HL-60 (cell line): ENCODE measurements at regions not wholly inside any gene's neighbourhood (a gene's known extent, or its start where the extent isn't known, plus 50 kb on each side); places are given as distances from the start of the nearest gene placed in this dataset.

Experiments
- CTCF ChIP-seq: IDR thresholded peaks from one replicate; pipeline ENCODE4 v1.5.1; 2011; ENCODE audit warnings: low read length, control low read depth, inconsistent platforms; ENCODE audit not compliant: insufficient read depth
- GABPA ChIP-seq: IDR thresholded peaks from 2 replicates; pipeline ENCODE4 v1.6.1; 2012; ENCODE audit warnings: low read depth
- POLR2AphosphoS5 ChIP-seq: IDR thresholded peaks from 2 replicates; pipeline ENCODE4 v1.6.1; 2012; ENCODE audit warnings: low read depth
- REST ChIP-seq: IDR thresholded peaks from 2 replicates; pipeline ENCODE4 v1.6.1; 2012; ENCODE audit warnings: low read depth; ENCODE audit not compliant: insufficient replicate concordance
- SPI1 ChIP-seq: IDR thresholded peaks from 2 replicates; pipeline ENCODE4 v1.6.1; 2012; ENCODE audit warnings: low read depth, mild to moderate bottlenecking, borderline replicate concordance

GRCh38 chr15:29470794-29471193 is 201.2 kb upstream of the NSMCE3 start:
- TF ChIP-seq CTCF, result no peak
- no peak for TF ChIP-seq GABPA
- TF ChIP-seq REST, result no peak
- no peak for TF ChIP-seq POLR2AphosphoS5
- no peak for TF ChIP-seq SPI1
